K562 (cell line): ENCODE measurements at regions not wholly inside any gene's neighbourhood (a gene's known extent, or its start where the extent isn't known, plus 50 kb on each side); places are given as distances from the start of the nearest gene placed in this dataset.

Experiments
- COPS2 ChIP-seq: fragments of 450-650 bp; conservative IDR thresholded peaks from 2 replicates; pipeline ENCODE4 v1.6.1; 2016; ENCODE audit warnings: mild to moderate bottlenecking, moderate library complexity
- CREB1 ChIP-seq, 2 experiments: sonication (generic) in 1 of 2; formaldehyde crosslinking in 1 of 2; IDR thresholded peaks; 2 replicates each; pipeline versions ENCODE4 v1.6.1 to v1.8.0; 2012 to 2022; ENCODE audit warnings: inconsistent platforms in 1 of 2, mild to moderate bottlenecking in 1 of 2, missing genetic modification reagents in 1 of 2, moderate library complexity in 1 of 2
- CXXC5 ChIP-seq: fragments of 250-450 bp; sonication (Bioruptor Pico); IDR thresholded peaks from 2 replicates; pipeline ENCODE4 v1.8.0; 2022; ENCODE audit warnings: inconsistent platforms, mild to moderate bottlenecking, moderate library complexity
- E2F6 ChIP-seq, 2 experiments: IDR thresholded peaks; 2 replicates each; pipeline ENCODE4 v1.6.1; 2011; ENCODE audit warnings: borderline replicate concordance in 1 of 2, control low read depth in 1 of 2, low read depth in 1 of 2, low read length in 1 of 2, mild to moderate bottlenecking in 1 of 2, mixed read lengths in 1 of 2, moderate library complexity in 1 of 2; ENCODE audit not compliant: insufficient read depth in 1 of 2, insufficient read length in 1 of 2, poor library complexity in 1 of 2, severe bottlenecking in 1 of 2; ENCODE audit errors: extremely low read depth in 1 of 2
- MGA ChIP-seq: fragments of 450-650 bp; IDR thresholded peaks from 2 replicates; pipeline ENCODE4 v1.6.1; 2016; ENCODE audit warnings: mild to moderate bottlenecking, moderate library complexity
- NCOR1 ChIP-seq: fragments of 450-650 bp; IDR thresholded peaks from 2 replicates; pipeline ENCODE4 v1.6.1; 2016; ENCODE audit warnings: mild to moderate bottlenecking, moderate library complexity
- NFE2 ChIP-seq: IDR thresholded peaks from 2 replicates; pipeline ENCODE4 v1.6.1; 2014; ENCODE audit warnings: antibody characterized with exemption, low read depth
- NR2C1 ChIP-seq, 2 experiments: fragments of 450-650 bp; IDR thresholded peaks; 2 replicates each; pipeline ENCODE4 v1.6.1; 2017; ENCODE audit warnings: mild to moderate bottlenecking in 2 of 2, antibody characterized with exemption in 1 of 2, inconsistent platforms in 1 of 2, missing compliant biosample characterization in 1 of 2, missing genetic modification characterization in 1 of 2
- PYGO2 ChIP-seq: fragments of 450-650 bp; IDR thresholded peaks from 2 replicates; pipeline ENCODE4 v1.6.1; 2016; ENCODE audit warnings: mild to moderate bottlenecking, missing genetic modification characterization, moderate library complexity, missing compliant biosample characterization
- ZNF253 ChIP-seq: fragments of 250-450 bp; sonication (Bioruptor Pico); conservative IDR thresholded peaks from 2 replicates; pipeline ENCODE4 v1.6.1; 2021; ENCODE audit warnings: mild to moderate bottlenecking
- ZNF512 ChIP-seq: IDR thresholded peaks from 2 replicates; pipeline ENCODE4 v1.6.1; 2016; ENCODE audit warnings: missing genetic modification characterization, missing compliant biosample characterization
- ZNF589 ChIP-seq: fragments of 200-800 bp; sonication (Bioruptor generic); IDR thresholded peaks from 2 replicates; pipeline ENCODE4 v1.6.1; 2016; ENCODE audit warnings: low read depth, missing genetic modification characterization, missing compliant biosample characterization

GRCh38 chr6:156718647-156719394 is 58.4 kb upstream of the ARID1B start (continued):
- TF ChIP-seq MGA, result peak; percentile 95
- 0 out of 2 replicates have a peak, but pooled peaks have one; percentile 4 for TF ChIP-seq NCOR1
- no peak for TF ChIP-seq ZNF589 (CRISPR knock-in tag)
- TF ChIP-seq NFE2, result 0 out of 2 replicates have a peak, but pooled peaks have one; percentile 41
- peak; percentile 8; the same call in 1 of the 2 replicates for TF ChIP-seq PYGO2 (tag)
- 0 out of 2 replicates have a peak, but pooled peaks have one; percentile 26 for TF ChIP-seq CREB1 (IDR thresholded peaks at IDR 0.05)
- TF ChIP-seq CREB1 (CRISPR knock-in tag; IDR thresholded peaks at IDR 0.05), result no peak
- TF ChIP-seq E2F6 (IDR thresholded peaks at IDR 0.05; ENCODE audit: borderline replicate concordance in 1 of 2, extremely low read depth in 1 of 2, insufficient read depth in 1 of 2, insufficient read length in 1 of 2, low read depth in 1 of 2, low read length in 1 of 2, poor library complexity in 1 of 2, severe bottlenecking in 1 of 2), result peak; percentile 79 to 92
- TF ChIP-seq ZNF512 (tag), result peak; percentile 94
- no peak for TF ChIP-seq NR2C1 (IDR thresholded peaks at IDR 0.05)
- peak; percentile 36; the same call in 1 of the 2 replicates for TF ChIP-seq NR2C1 (tag; IDR thresholded peaks at IDR 0.05)
- TF ChIP-seq COPS2, result no peak
- peak; percentile 35 for TF ChIP-seq CXXC5
- 0 out of 2 replicates have a peak, but pooled peaks have one; percentile 68 for TF ChIP-seq ZNF253 (CRISPR knock-in tag)
